Gastroesophageal sphincter (tissue), 3 donors: ENCODE measurements at regions not wholly inside any gene's neighbourhood (a gene's known extent, or its start where the extent isn't known, plus 50 kb on each side); places are given as distances from the start of the nearest gene placed in this dataset.

ENCODE experiments used
- CTCF ChIP-seq, 4 experiments: fragments of 200-600 bp in 2 of 4; fragments of 450-650 bp in 2 of 4; sonication (generic) in 1 of 4; IDR thresholded peaks; one replicate each; pipeline ENCODE4 v1.5.1; 2017 to 2019; ENCODE audit warnings: antibody characterized with exemption in 4 of 4, mild to moderate bottlenecking in 2 of 4, moderate library complexity in 2 of 4
- EP300 ChIP-seq: sonication (generic); formaldehyde crosslinking; IDR thresholded peaks from one replicate; pipeline ENCODE4 v1.6.1; 2017; ENCODE audit warnings: antibody characterized with exemption, mild to moderate bottlenecking
- POLR2A ChIP-seq, 2 donors: fragments of 450-650 bp; IDR thresholded peaks; one replicate each; pipeline ENCODE4 v1.6.1; 2017; ENCODE audit warnings: antibody characterized with exemption in 2 of 2, mild to moderate bottlenecking in 2 of 2, moderate library complexity in 1 of 2

DNA sequence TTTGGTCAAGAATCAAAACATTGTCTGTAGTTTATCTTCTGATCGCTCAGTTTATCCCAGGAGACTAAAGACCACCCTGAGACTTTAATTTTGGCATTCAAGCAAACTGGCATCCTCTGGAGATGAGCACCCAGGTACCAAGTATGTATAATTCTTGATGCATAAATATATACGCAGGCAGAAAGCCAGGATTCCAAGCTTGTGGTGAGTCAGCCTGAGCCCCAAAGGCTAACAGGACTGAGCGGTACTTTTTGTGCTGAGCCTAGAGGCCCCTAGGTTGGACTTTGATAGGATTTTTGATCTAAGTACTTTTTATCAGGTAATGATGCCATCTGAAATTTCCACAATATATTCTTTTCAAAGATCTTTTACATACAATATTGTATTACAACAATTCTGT, 301.3 kb downstream of the TFAP2B start:
- no peak for TF ChIP-seq CTCF (IDR thresholded peaks at IDR 0.05)
- TF ChIP-seq POLR2A (IDR thresholded peaks at IDR 0.05) = no peak
- no peak for TF ChIP-seq EP300
